GM21723 (cell line): ENCODE measurements at regions not wholly inside any gene's neighbourhood (a gene's known extent, or its start where the extent isn't known, plus 50 kb on each side); places are given as distances from the start of the nearest gene placed in this dataset.

Experiments
- ATAC-seq: cut with Tn5 transposase; IDR thresholded peaks from one replicate; pipeline ENCODE4 v1.9.1; 2021; ENCODE audit warnings: mild to moderate bottlenecking, moderate library complexity; ENCODE audit not compliant: unreplicated experiment

GRCh38 chr11:13868710-13869397, 93.7 kb upstream of the SPON1 start:
- ATAC-seq, result no peak

- ATAC-seq, result no peak
These were observed 93.1 kb upstream of the SPON1 start for GRCh38 chr11:13869398-13869886.

GRCh38 chr11:13874597-13874996, 87.9 kb upstream of the SPON1 start:
- no peak for ATAC-seq

GRCh38 chr11:13875643-13876042, 86.9 kb upstream of the SPON1 start:
- ATAC-seq, result no peak

GRCh38 chr11:13876423-13876822, 86.1 kb upstream of the SPON1 start:
- no peak for ATAC-seq

- ATAC-seq, result no peak
These were observed 84.4 kb upstream of the SPON1 start for GRCh38 chr11:13878077-13878476.

- no peak for ATAC-seq
These were observed 81.9 kb upstream of the SPON1 start for GRCh38 chr11:13880634-13881033.

- ATAC-seq, result no peak
These were observed 81.2 kb upstream of the SPON1 start for GRCh38 chr11:13881226-13881905.

GRCh38 chr11:13883042-13883441, 79.5 kb upstream of the SPON1 start:
- peak; percentile 74 for ATAC-seq

GRCh38 chr11:13883589-13883988, 78.9 kb upstream of the SPON1 start:
- no peak for ATAC-seq

- ATAC-seq, result no peak
These were observed 78.2 kb upstream of the SPON1 start for GRCh38 chr11:13884158-13884799.

GRCh38 chr11:13885083-13885482, 77.4 kb upstream of the SPON1 start:
- ATAC-seq, result no peak

- ATAC-seq, result no peak
These were observed 72.8 kb upstream of the SPON1 start for GRCh38 chr11:13889552-13890249.

- ATAC-seq, result no peak
These were observed 70.6 kb upstream of the SPON1 start for GRCh38 chr11:13891911-13892310.

GRCh38 chr11:13896175-13896980, 66.1 kb upstream of the SPON1 start:
- no peak for ATAC-seq

GRCh38 chr11:13896981-13897353, 65.6 kb upstream of the SPON1 start:
- no peak for ATAC-seq

- no peak for ATAC-seq
These were observed 64.8 kb upstream of the SPON1 start for GRCh38 chr11:13897646-13898276.

- ATAC-seq, result no peak
These were observed 62.9 kb upstream of the SPON1 start for GRCh38 chr11:13899603-13900002.

- ATAC-seq, result no peak
These were observed 60.0 kb upstream of the SPON1 start for GRCh38 chr11:13902523-13902922.

- no peak for ATAC-seq
These were observed 57.3 kb upstream of the SPON1 start for GRCh38 chr11:13905137-13905781.
